ENCODE measurements at regions not wholly inside any gene's neighbourhood (a gene's known extent, or its start where the extent isn't known, plus 50 kb on each side); places are given as distances from the start of the nearest gene placed in this dataset.

GRCh38 chr5:158155811-158156505 lies 297.0 kb upstream of the CLINT1 start:
- TF ChIP-seq POLR2A (IDR thresholded peaks at IDR 0.05) (no peak), CTCF (IDR thresholded peaks at IDR 0.05) (no peak)

Data from thyroid gland (tissue), 4 donors.